GM23338 (cell line): ENCODE measurements at regions not wholly inside any gene's neighbourhood (a gene's known extent, or its start where the extent isn't known, plus 50 kb on each side); places are given as distances from the start of the nearest gene placed in this dataset.

Source experiments
- CTCF ChIP-seq, 2 experiments: fragments of 200-600 bp in 1 of 2; sonication (generic) in 1 of 2; conservative IDR thresholded peaks; 2 replicates each; pipeline versions ENCODE4 v1.5.1 to v1.6.1; 2016 to 2017; ENCODE audit warnings: antibody characterized with exemption in 2 of 2, low read depth in 2 of 2, mild to moderate bottlenecking in 2 of 2, moderate library complexity in 1 of 2
- EZH2 ChIP-seq: fragments of 200-600 bp; sonication (generic); IDR thresholded peaks from one replicate; pipeline ENCODE4 v1.8.0; 2017; ENCODE audit warnings: antibody characterized with exemption, mild to moderate bottlenecking, low read depth; ENCODE audit not compliant: unreplicated experiment
- EZH2phosphoT487 ChIP-seq: fragments of 200-600 bp; sonication (generic); IDR thresholded peaks from one replicate; pipeline ENCODE4 v1.8.1; 2018; ENCODE audit warnings: antibody characterized with exemption; ENCODE audit not compliant: unreplicated experiment
- POLR2AphosphoS5 ChIP-seq: IDR thresholded peaks from 2 replicates; pipeline ENCODE4 v1.6.1; 2016; ENCODE audit warnings: antibody characterized with exemption, low read depth
- STAT1 ChIP-seq: IDR thresholded peaks from one replicate; pipeline ENCODE4 v1.6.1; 2016; ENCODE audit warnings: antibody characterized with exemption; ENCODE audit not compliant: unreplicated experiment
- ZNF331 ChIP-seq: fragments of 250-450 bp; sonication (Bioruptor Pico); IDR thresholded peaks from 2 replicates; pipeline ENCODE4 v1.5.0; 2020; ENCODE audit warnings: low read depth, mild to moderate bottlenecking, moderate library complexity
- TF ChIP-seq, protein P1 (sequence below): IDR thresholded peaks from one replicate; pipeline ENCODE4 v1.6.1; 2018; ENCODE audit warnings: antibody characterized with exemption; ENCODE audit not compliant: unreplicated experiment

DNA sequence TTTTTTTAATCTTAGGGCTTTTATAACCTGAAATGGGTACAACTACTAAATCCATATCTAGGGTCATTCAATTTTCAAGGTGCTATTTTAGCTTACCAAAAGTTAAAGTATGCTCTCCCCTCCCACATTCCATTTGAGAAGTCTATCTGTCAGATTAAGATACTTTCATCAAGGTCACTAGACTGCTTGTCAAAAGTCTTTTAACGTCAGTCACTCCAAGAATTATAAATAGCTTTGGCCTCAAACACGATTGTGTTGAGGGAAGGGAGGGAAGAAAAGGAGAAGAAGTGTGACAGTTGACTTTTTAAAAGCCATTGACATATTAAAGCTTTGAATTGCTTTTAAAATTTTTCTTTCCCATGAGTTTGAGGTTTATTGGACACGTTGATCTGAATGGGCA, 175.8 kb downstream of the PTGER3 start:
- no peak for TF ChIP-seq EZH2phosphoT487
- TF ChIP-seq, protein P1, sequence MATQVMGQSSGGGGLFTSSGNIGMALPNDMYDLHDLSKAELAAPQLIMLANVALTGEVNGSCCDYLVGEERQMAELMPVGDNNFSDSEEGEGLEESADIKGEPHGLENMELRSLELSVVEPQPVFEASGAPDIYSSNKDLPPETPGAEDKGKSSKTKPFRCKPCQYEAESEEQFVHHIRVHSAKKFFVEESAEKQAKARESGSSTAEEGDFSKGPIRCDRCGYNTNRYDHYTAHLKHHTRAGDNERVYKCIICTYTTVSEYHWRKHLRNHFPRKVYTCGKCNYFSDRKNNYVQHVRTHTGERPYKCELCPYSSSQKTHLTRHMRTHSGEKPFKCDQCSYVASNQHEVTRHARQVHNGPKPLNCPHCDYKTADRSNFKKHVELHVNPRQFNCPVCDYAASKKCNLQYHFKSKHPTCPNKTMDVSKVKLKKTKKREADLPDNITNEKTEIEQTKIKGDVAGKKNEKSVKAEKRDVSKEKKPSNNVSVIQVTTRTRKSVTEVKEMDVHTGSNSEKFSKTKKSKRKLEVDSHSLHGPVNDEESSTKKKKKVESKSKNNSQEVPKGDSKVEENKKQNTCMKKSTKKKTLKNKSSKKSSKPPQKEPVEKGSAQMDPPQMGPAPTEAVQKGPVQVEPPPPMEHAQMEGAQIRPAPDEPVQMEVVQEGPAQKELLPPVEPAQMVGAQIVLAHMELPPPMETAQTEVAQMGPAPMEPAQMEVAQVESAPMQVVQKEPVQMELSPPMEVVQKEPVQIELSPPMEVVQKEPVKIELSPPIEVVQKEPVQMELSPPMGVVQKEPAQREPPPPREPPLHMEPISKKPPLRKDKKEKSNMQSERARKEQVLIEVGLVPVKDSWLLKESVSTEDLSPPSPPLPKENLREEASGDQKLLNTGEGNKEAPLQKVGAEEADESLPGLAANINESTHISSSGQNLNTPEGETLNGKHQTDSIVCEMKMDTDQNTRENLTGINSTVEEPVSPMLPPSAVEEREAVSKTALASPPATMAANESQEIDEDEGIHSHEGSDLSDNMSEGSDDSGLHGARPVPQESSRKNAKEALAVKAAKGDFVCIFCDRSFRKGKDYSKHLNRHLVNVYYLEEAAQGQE: no peak
- no peak for TF ChIP-seq ZNF331 (CRISPR knock-in tag)
- TF ChIP-seq POLR2AphosphoS5: no peak
- TF ChIP-seq EZH2: no peak
- no peak for TF ChIP-seq STAT1
- TF ChIP-seq CTCF (conservative IDR thresholded peaks at IDR 0.05; ENCODE audit: low read depth in 2 of 2): no peak
